PC-3 (cell line): ENCODE measurements at regions not wholly inside any gene's neighbourhood (a gene's known extent, or its start where the extent isn't known, plus 50 kb on each side); places are given as distances from the start of the nearest gene placed in this dataset.

Experiments
- EZH2 ChIP-seq: fragments of 300-600 bp; sonication (generic); IDR thresholded peaks from one replicate; pipeline ENCODE4 v1.6.1; 2017; ENCODE audit warnings: antibody characterized with exemption, mild to moderate bottlenecking, low read length; ENCODE audit not compliant: unreplicated experiment
- TF ChIP-seq, protein P1 (sequence below): fragments of 300-600 bp; sonication (generic); conservative IDR thresholded peaks from 2 replicates; pipeline ENCODE4 v1.5.1; 2017; ENCODE audit warnings: antibody characterized with exemption, low read depth, mild to moderate bottlenecking, low read length

DNA sequence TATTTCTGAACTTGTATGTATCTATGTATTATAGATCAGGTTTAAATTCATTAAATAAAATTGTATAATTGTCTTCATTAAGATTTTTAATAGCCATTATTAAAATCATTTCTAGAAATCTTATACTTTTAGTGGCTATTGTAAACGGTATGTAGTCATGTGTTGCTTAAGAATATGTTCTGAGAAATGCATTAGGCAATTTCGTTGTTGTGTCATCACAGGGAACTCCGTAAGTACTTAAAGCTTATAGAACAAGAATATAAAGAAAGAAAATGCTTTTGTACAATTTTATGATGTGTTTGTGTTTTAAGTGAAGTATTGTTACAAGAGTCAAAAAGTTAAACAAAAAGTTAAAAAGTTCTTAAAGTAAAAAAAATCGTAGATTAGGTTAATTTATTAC is 765.8 kb downstream of the METTL4 start:
- TF ChIP-seq, protein P1, sequence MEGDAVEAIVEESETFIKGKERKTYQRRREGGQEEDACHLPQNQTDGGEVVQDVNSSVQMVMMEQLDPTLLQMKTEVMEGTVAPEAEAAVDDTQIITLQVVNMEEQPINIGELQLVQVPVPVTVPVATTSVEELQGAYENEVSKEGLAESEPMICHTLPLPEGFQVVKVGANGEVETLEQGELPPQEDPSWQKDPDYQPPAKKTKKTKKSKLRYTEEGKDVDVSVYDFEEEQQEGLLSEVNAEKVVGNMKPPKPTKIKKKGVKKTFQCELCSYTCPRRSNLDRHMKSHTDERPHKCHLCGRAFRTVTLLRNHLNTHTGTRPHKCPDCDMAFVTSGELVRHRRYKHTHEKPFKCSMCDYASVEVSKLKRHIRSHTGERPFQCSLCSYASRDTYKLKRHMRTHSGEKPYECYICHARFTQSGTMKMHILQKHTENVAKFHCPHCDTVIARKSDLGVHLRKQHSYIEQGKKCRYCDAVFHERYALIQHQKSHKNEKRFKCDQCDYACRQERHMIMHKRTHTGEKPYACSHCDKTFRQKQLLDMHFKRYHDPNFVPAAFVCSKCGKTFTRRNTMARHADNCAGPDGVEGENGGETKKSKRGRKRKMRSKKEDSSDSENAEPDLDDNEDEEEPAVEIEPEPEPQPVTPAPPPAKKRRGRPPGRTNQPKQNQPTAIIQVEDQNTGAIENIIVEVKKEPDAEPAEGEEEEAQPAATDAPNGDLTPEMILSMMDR = no peak
- no peak for TF ChIP-seq EZH2
